ENCODE measurements at regions not wholly inside any gene's neighbourhood (a gene's known extent, or its start where the extent isn't known, plus 50 kb on each side); places are given as distances from the start of the nearest gene placed in this dataset.

DNA sequence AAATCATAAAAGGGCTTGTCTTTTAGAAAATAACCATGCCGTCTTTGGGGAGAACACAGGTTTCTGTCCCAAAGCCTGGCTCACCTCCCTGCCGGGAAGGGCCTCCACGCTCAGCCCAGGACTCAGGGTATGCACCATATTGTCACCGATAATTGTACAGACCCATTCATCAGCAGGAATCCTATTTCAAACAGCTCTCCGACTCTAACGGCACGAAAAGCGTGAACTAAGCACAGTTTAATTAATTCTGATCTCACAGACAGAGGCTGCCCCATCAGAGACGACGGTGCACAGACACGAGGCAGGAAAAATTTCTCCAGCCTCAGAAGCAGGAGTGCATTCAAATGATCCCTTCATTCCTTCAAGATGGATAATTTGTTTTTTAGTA lies 276.2 kb downstream of the MYCN start:
- TF ChIP-seq POLR2A (IDR thresholded peaks at IDR 0.05; ENCODE audit: low read depth, low read length) (no peak), RCOR1 (IDR thresholded peaks at IDR 0.05; ENCODE audit: insufficient replicate concordance, low read length) (no peak), CEBPB (IDR thresholded peaks at IDR 0.05; ENCODE audit: low read depth, low read length) (no peak), MXI1 (IDR thresholded peaks at IDR 0.05; ENCODE audit: borderline replicate concordance, low read depth, low read length) (no peak), RFX5 (IDR thresholded peaks at IDR 0.05; ENCODE audit: low read depth, low read length) (no peak), BHLHE40 (IDR thresholded peaks at IDR 0.05; ENCODE audit: low read depth, low read length) (no peak)
- TF ChIP-seq, protein P1, sequence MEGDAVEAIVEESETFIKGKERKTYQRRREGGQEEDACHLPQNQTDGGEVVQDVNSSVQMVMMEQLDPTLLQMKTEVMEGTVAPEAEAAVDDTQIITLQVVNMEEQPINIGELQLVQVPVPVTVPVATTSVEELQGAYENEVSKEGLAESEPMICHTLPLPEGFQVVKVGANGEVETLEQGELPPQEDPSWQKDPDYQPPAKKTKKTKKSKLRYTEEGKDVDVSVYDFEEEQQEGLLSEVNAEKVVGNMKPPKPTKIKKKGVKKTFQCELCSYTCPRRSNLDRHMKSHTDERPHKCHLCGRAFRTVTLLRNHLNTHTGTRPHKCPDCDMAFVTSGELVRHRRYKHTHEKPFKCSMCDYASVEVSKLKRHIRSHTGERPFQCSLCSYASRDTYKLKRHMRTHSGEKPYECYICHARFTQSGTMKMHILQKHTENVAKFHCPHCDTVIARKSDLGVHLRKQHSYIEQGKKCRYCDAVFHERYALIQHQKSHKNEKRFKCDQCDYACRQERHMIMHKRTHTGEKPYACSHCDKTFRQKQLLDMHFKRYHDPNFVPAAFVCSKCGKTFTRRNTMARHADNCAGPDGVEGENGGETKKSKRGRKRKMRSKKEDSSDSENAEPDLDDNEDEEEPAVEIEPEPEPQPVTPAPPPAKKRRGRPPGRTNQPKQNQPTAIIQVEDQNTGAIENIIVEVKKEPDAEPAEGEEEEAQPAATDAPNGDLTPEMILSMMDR (conservative IDR thresholded peaks at IDR 0.05; ENCODE audit: low read depth, low read length) = no peak
- TF ChIP-seq, protein P2, sequence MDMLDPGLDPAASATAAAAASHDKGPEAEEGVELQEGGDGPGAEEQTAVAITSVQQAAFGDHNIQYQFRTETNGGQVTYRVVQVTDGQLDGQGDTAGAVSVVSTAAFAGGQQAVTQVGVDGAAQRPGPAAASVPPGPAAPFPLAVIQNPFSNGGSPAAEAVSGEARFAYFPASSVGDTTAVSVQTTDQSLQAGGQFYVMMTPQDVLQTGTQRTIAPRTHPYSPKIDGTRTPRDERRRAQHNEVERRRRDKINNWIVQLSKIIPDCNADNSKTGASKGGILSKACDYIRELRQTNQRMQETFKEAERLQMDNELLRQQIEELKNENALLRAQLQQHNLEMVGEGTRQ (IDR thresholded peaks at IDR 0.05; ENCODE audit: low read depth, low read length) = no peak

Measured in IMR-90 (cell line).